Glutamatergic neuron (in vitro differentiated cells): ENCODE measurements at regions not wholly inside any gene's neighbourhood (a gene's known extent, or its start where the extent isn't known, plus 50 kb on each side); places are given as distances from the start of the nearest gene placed in this dataset.

Source experiments
- DNase-seq: peaks from one replicate; pipeline ENCODE4 v3.0.0; 2022
- H3K27ac Mint-ChIP-seq: one replicate; pipeline ENCODE4 v1.8.0; 2020; ENCODE audit warnings: mild to moderate bottlenecking, mixed read lengths, inconsistent platforms; ENCODE audit not compliant: unreplicated experiment
- H3K27me3 Mint-ChIP-seq: one replicate; pipeline ENCODE4 v1.8.0; 2020; ENCODE audit warnings: mild to moderate bottlenecking, moderate library complexity, mixed read lengths, inconsistent platforms; ENCODE audit not compliant: unreplicated experiment
- H3K36me3 Mint-ChIP-seq: one replicate; pipeline ENCODE4 v1.8.0; 2020; ENCODE audit warnings: mild to moderate bottlenecking, mixed read lengths, inconsistent platforms; ENCODE audit not compliant: unreplicated experiment
- H3K4me1 Mint-ChIP-seq: one replicate; pipeline ENCODE4 v1.8.0; 2020; ENCODE audit warnings: mild to moderate bottlenecking, low read depth, mixed read lengths, inconsistent platforms; ENCODE audit not compliant: unreplicated experiment
- H3K4me3 Mint-ChIP-seq: one replicate; pipeline ENCODE4 v1.8.0; 2020; ENCODE audit warnings: mild to moderate bottlenecking, mixed read lengths, inconsistent platforms; ENCODE audit not compliant: unreplicated experiment
- H3K9me3 Mint-ChIP-seq: one replicate; pipeline ENCODE4 v1.8.0; 2020; ENCODE audit warnings: mild to moderate bottlenecking, moderate library complexity, mixed read lengths, inconsistent platforms; ENCODE audit not compliant: unreplicated experiment
- CTCF ChIP-seq: fragments of 200-600 bp; sonication (generic); IDR thresholded peaks from one replicate; pipeline ENCODE4 v1.5.0; 2021; ENCODE audit not compliant: partially characterized antibody, unreplicated experiment

- Mint-ChIP-seq H3K36me3 (no peaks in the 10 kb centered on the region), H3K27me3 (peaks cover 4% of the 10 kb centered on the region), H3K4me1 (no peaks in the 10 kb centered on the region), H3K27ac (no peak overlapping the region), H3K4me3 (no peak overlapping the region), H3K9me3 (no peaks in the 10 kb centered on the region)
- no peak for DNase-seq
- no peak for TF ChIP-seq CTCF
These were observed 79.4 kb upstream of the PPP2R5A start for GRCh38 chr1:212205843-212206242.

GRCh38 chr1:212207118-212207517, 78.1 kb upstream of the PPP2R5A start:
- Mint-ChIP-seq H3K36me3 (no peaks in the 10 kb centered on the region), H3K9me3 (no peaks in the 10 kb centered on the region), H3K4me3 (no peak overlapping the region), H3K27ac (no peak overlapping the region), H3K4me1 (no peaks in the 10 kb centered on the region), H3K27me3 (peaks cover 4% of the 10 kb centered on the region)
- DNase-seq = no peak
- no peak for TF ChIP-seq CTCF

GRCh38 chr1:212207822-212208520, 77.2 kb upstream of the PPP2R5A start:
- H3K27ac Mint-ChIP-seq = no peak overlapping the region
- DNase-seq = no peak
- no peaks in the 10 kb centered on the region for H3K9me3 Mint-ChIP-seq
- peaks cover 2% of the 10 kb centered on the region for H3K27me3 Mint-ChIP-seq
- H3K4me1 Mint-ChIP-seq = no peaks in the 10 kb centered on the region
- no peak for TF ChIP-seq CTCF
- H3K36me3 Mint-ChIP-seq = no peaks in the 10 kb centered on the region
- H3K4me3 Mint-ChIP-seq = no peak overlapping the region

- Mint-ChIP-seq H3K27me3 (peaks cover 2% of the 10 kb centered on the region), H3K9me3 (no peaks in the 10 kb centered on the region), H3K36me3 (no peaks in the 10 kb centered on the region), H3K4me3 (no peak overlapping the region), H3K27ac (no peak overlapping the region), H3K4me1 (no peaks in the 10 kb centered on the region)
- TF ChIP-seq CTCF = no peak
- DNase-seq = no peak
These were observed 76.1 kb upstream of the PPP2R5A start for GRCh38 chr1:212208978-212209644.

- Mint-ChIP-seq H3K36me3 (no peaks in the 10 kb centered on the region), H3K4me1 (no peaks in the 10 kb centered on the region), H3K27ac (no peak overlapping the region), H3K9me3 (no peaks in the 10 kb centered on the region), H3K4me3 (no peak overlapping the region), H3K27me3 (peaks cover 2% of the 10 kb centered on the region)
- DNase-seq = no peak
- no peak for TF ChIP-seq CTCF
These were observed 73.8 kb upstream of the PPP2R5A start for GRCh38 chr1:212211371-212211770.
